DOHH2 (cell line): ENCODE measurements at regions not wholly inside any gene's neighbourhood (a gene's known extent, or its start where the extent isn't known, plus 50 kb on each side); places are given as distances from the start of the nearest gene placed in this dataset.

ENCODE experiments used
- CTCF ChIP-seq: fragments of 200-600 bp; sonication (generic); IDR thresholded peaks from one replicate; pipeline ENCODE4 v1.5.1; 2014; ENCODE audit warnings: antibody characterized with exemption, mild to moderate bottlenecking, low read depth, low read length; ENCODE audit not compliant: poor library complexity, severe bottlenecking
- EZH2phosphoT487 ChIP-seq: fragments of 200-600 bp; sonication (generic); IDR thresholded peaks from 2 replicates; pipeline ENCODE4 v1.6.1; 2017; ENCODE audit warnings: borderline replicate concordance, mild to moderate bottlenecking, antibody characterized with exemption, low read length, moderate library complexity, mixed read lengths

GRCh38 chr20:55291261-55291660 is 714.1 kb downstream of the CBLN4 start:
- TF ChIP-seq CTCF = no peak
- no peak for TF ChIP-seq EZH2phosphoT487
